BLaER1 treated with 17β-estradiol and CSF1 and Interleukin-3, amounts not matched to agents 10 nM and 100 nM (cell line): ENCODE measurements at regions not wholly inside any gene's neighbourhood (a gene's known extent, or its start where the extent isn't known, plus 50 kb on each side); places are given as distances from the start of the nearest gene placed in this dataset.

Experiments
- H3K27ac ChIP-seq, 11 experiments: shearing (Covaris generic); formaldehyde crosslinking; 2 replicates each; pipeline ENCODE4 v1.8.1; 2022
- H3K27me3 ChIP-seq, 11 experiments: shearing (Covaris generic); formaldehyde crosslinking; 2 replicates each; pipeline ENCODE4 v1.8.1; 2022
- H3K36me3 ChIP-seq, 11 experiments: shearing (Covaris generic); formaldehyde crosslinking; 2 replicates each; pipeline ENCODE4 v1.8.1; 2022
- H3K4me1 ChIP-seq, 10 experiments: shearing (Covaris generic); formaldehyde crosslinking; 2 replicates each; pipeline ENCODE4 v1.8.1; 2022
- H3K4me2 ChIP-seq, 11 experiments: shearing (Covaris generic); formaldehyde crosslinking; 2 replicates each; pipeline ENCODE4 v1.8.1; 2022
- H3K4me3 ChIP-seq, 10 experiments: shearing (Covaris generic); formaldehyde crosslinking; 2 replicates each; pipeline ENCODE4 v1.8.1; 2022
- H3K9ac ChIP-seq, 11 experiments: shearing (Covaris generic); formaldehyde crosslinking; 2 replicates each; pipeline ENCODE4 v1.8.1; 2022
- H3K9me3 ChIP-seq, 11 experiments: shearing (Covaris generic); formaldehyde crosslinking; replicated peaks in 1 of 11; 2 replicates each; pipeline ENCODE4 v1.8.1; 2022
- H4K20me1 ChIP-seq, 11 experiments: shearing (Covaris generic); formaldehyde crosslinking; 2 replicates each; pipeline ENCODE4 v1.8.1; 2022
- Cebpa-rat ChIP-seq, 11 experiments: shearing (Covaris generic); IDR thresholded peaks; 2 replicates each; pipeline ENCODE4 v1.8.1; 2022

DNA sequence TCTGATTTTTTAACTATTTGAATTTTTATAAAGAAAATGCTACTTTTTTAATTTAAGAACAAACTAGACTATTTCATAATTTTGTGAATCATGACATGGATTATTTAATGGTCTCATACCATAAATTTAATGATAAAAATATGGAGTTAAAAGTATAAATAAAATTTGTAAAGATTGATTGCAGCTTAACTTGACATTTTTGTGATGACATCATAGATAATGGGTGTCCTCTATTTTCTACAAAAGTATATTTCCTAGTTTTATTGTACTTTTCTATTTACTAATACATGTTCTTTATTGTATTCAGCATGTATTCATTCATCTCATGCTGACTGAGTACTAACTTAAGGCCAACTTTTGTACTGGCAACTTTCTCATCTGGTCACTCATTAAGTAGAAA, 1096.5 kb downstream of the NR2F1-AS1 start:
- no peak overlapping the region for H3K4me3 ChIP-seq

GRCh38 chr5:92472981-92473566, 1090.0 kb upstream of the ARRDC3 start:
- no peaks in the 10 kb centered on the region for H3K4me1 ChIP-seq
- no peak overlapping the region for H3K4me2 ChIP-seq
- H4K20me1 ChIP-seq: no peaks in the 10 kb centered on the region
- H3K36me3 ChIP-seq: no peaks in the 10 kb centered on the region
- H3K4me3 ChIP-seq: no peak overlapping the region
- no peak for TF ChIP-seq Cebpa-rat (IDR thresholded peaks at IDR 0.05)
- H3K27me3 ChIP-seq: no peaks in the 10 kb centered on the region
- H3K9ac ChIP-seq: no peak overlapping the region
- peaks cover 14 to 23% (median 17%) of the 10 kb centered on the region in 11 experiments; a peak in 20 of 22 replicates for H3K9me3 ChIP-seq
- no peak overlapping the region for H3K27ac ChIP-seq

More for the DNA sequence above, 1096.5 kb downstream of the NR2F1-AS1 start:
- TF ChIP-seq Cebpa-rat (IDR thresholded peaks at IDR 0.05): no peak
- Histone ChIP-seq H3K36me3 (no peaks in the 10 kb centered on the region), H3K9me3 (no peaks in the 10 kb centered on the region), H3K27ac (no peak overlapping the region), H3K4me2 (no peak overlapping the region), H3K4me1 (no peaks in the 10 kb centered on the region), H3K9ac (no peak overlapping the region), H3K27me3 (no peaks in the 10 kb centered on the region), H4K20me1 (no peaks in the 10 kb centered on the region)

GRCh38 chr5:92471861-92472260, 1088.7 kb upstream of the ARRDC3 start:
- H3K27me3 ChIP-seq: no peaks in the 10 kb centered on the region
- no peak overlapping the region for H3K4me2 ChIP-seq
- H3K4me3 ChIP-seq: no peak overlapping the region
- no peak for TF ChIP-seq Cebpa-rat (IDR thresholded peaks at IDR 0.05)
- no peak overlapping the region for H3K27ac ChIP-seq
- no peaks in the 10 kb centered on the region for H3K4me1 ChIP-seq
- H3K9ac ChIP-seq: no peak overlapping the region
- no peaks in the 10 kb centered on the region for H4K20me1 ChIP-seq
- peaks cover 14 to 23% (median 17%) of the 10 kb centered on the region in 11 experiments; a peak in 20 of 22 replicates for H3K9me3 ChIP-seq
- no peaks in the 10 kb centered on the region for H3K36me3 ChIP-seq

DNA sequence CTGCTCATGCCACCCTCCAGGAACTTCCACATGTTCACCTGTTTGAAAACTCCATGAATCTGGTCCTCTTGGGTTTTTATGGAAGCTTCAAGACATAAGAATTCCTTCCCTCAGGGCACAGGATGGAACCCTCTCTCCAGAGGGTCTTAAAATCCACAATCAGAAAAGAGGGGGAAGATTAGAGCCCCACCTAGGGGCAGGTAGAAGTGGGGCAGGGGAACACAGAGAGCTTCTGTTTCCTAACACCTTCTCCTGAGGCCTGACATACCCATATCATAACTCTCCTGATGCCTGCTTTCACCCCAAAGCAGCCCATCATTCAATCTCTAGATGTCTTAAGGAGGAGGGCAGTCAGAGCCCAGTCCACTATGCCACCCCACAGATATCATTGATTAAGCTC, 1087.7 kb upstream of the ARRDC3 start:
- Histone ChIP-seq H3K4me3 (no peak overlapping the region), H3K27ac (no peak overlapping the region), H3K27me3 (no peaks in the 10 kb centered on the region), H4K20me1 (no peaks in the 10 kb centered on the region), H3K4me1 (no peaks in the 10 kb centered on the region), H3K9me3 (peaks cover 14 to 23% (median 17%) of the 10 kb centered on the region in 11 experiments; a peak in 20 of 22 replicates), H3K4me2 (no peak overlapping the region), H3K9ac (no peak overlapping the region), H3K36me3 (no peaks in the 10 kb centered on the region)
- no peak for TF ChIP-seq Cebpa-rat (IDR thresholded peaks at IDR 0.05)

DNA sequence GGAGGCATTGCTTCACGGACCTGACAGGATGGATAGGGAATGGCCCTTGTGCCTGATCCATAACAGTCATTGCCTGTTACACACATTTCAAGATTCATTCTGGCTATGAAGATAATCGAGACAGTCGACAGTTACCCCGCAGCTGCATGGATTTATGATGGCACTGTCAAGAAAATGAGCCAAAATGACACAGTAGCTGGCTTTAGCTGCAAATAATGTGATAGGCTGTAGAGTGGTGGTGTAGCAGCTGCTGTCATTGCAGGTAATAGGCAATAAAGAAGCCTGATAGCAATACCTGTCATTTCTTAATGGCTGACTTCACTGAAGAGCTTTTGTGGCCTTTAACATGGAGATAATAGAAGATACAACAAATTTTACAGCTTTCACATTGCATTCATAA, 1085.2 kb upstream of the ARRDC3 start:
- H3K9me3 ChIP-seq: peaks cover 6 to 11% (median 6%) of the 10 kb centered on the region in 11 experiments; a peak in 20 of 22 replicates
- H3K4me1 ChIP-seq: no peaks in the 10 kb centered on the region
- TF ChIP-seq Cebpa-rat (IDR thresholded peaks at IDR 0.05): no peak
- no peak overlapping the region for H3K4me2 ChIP-seq
- no peak overlapping the region for H3K4me3 ChIP-seq
- no peak overlapping the region for H3K27ac ChIP-seq
- H3K27me3 ChIP-seq: no peaks in the 10 kb centered on the region
- H4K20me1 ChIP-seq: no peaks in the 10 kb centered on the region
- H3K36me3 ChIP-seq: no peaks in the 10 kb centered on the region
- no peak overlapping the region for H3K9ac ChIP-seq

GRCh38 chr5:92467695-92468094, 1084.6 kb upstream of the ARRDC3 start:
- Histone ChIP-seq H3K4me2 (no peak overlapping the region), H3K4me3 (no peak overlapping the region), H3K36me3 (no peaks in the 10 kb centered on the region), H4K20me1 (no peaks in the 10 kb centered on the region), H3K4me1 (no peaks in the 10 kb centered on the region), H3K9ac (no peak overlapping the region), H3K9me3 (peaks cover 0 to 5% (median under 1%) of the 10 kb centered on the region in 11 experiments; a peak in 12 of 22 replicates), H3K27ac (no peak overlapping the region), H3K27me3 (no peaks in the 10 kb centered on the region)
- TF ChIP-seq Cebpa-rat (IDR thresholded peaks at IDR 0.05): no peak

DNA sequence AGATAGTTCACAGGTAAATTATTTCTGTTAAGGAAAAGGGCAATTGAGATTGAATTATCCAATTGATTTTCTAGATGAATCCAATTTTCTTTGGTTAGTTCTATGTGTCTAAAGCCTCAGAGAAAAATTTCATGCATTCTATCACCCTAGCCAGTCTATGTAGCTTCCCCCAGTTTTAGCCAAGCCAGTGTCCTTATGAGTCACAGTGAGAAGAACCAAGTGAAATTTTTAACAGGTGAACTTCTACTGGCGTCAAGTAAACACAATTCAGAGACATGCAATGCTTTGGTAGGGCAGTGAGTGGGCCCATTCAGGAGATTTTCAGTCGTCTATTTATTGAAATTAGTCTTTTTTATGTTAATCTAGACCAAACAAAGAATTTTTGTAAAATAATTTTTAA, 1077.4 kb upstream of the ARRDC3 start:
- no peak for TF ChIP-seq Cebpa-rat (IDR thresholded peaks at IDR 0.05)
- Histone ChIP-seq H3K9me3 (no peaks in the 10 kb centered on the region), H4K20me1 (no peaks in the 10 kb centered on the region), H3K27ac (no peak overlapping the region), H3K4me1 (peaks cover 0 to 4% (median under 1%) of the 10 kb centered on the region in 10 experiments; a peak in 8 of 20 replicates), H3K9ac (no peak overlapping the region), H3K4me2 (no peak overlapping the region), H3K27me3 (peaks cover 0 to 9% (median 0%) of the 10 kb centered on the region in 11 experiments; a peak in 1 of 22 replicates), H3K36me3 (no peaks in the 10 kb centered on the region), H3K4me3 (no peak overlapping the region)

- no peak for TF ChIP-seq Cebpa-rat (IDR thresholded peaks at IDR 0.05)
- Histone ChIP-seq H3K9ac (no peak overlapping the region), H3K4me1 (peaks cover 3 to 12% (median 8%) of the 10 kb centered on the region in 10 experiments; a peak in 18 of 20 replicates), H3K36me3 (no peaks in the 10 kb centered on the region), H3K27ac (no peak overlapping the region), H3K9me3 (no peaks in the 10 kb centered on the region), H3K4me3 (no peak overlapping the region), H3K4me2 (no peak overlapping the region), H3K27me3 (peaks cover 0 to 9% (median 0%) of the 10 kb centered on the region in 11 experiments; a peak in 1 of 22 replicates), H4K20me1 (no peaks in the 10 kb centered on the region)
Observed at GRCh38 chr5:92459654-92460053, 1076.5 kb upstream of the ARRDC3 start.

DNA sequence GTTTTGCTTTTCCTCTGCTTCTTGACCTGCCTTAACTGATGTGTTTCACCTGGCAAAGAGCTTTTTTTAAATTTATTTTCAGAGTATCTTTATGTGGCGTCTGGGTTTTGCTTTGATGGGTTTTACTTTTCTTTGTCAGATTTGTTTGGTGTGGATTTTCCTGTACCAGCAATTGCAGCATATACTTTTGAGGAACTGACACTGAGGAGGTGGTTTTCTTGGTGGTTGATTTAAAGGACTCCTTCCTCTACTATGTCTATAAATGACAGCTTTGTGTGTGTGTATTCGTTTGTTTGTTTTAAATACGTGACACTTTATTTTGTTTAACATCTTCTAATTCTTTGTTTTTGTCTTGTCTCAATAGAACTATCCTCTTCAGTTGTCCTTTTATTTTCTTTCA, 1071.9 kb upstream of the ARRDC3 start:
- Histone ChIP-seq H3K27me3 (peaks cover 0 to 9% (median 0%) of the 10 kb centered on the region in 11 experiments; a peak in 1 of 22 replicates), H3K4me3 (no peak overlapping the region), H3K9ac (no peak overlapping the region; a peak in 1 of 22 replicates), H3K9me3 (no peaks in the 10 kb centered on the region), H3K4me1 (peaks cover 3 to 14% (median 8%) of the 10 kb centered on the region in 10 experiments; a peak in 18 of 20 replicates), H4K20me1 (no peaks in the 10 kb centered on the region), H3K27ac (no peak overlapping the region), H3K4me2 (peak overlapping the region; percentile 34 to 67 (median 40); a peak in 17 of 22 replicates), H3K36me3 (no peaks in the 10 kb centered on the region)
- TF ChIP-seq Cebpa-rat (IDR thresholded peaks at IDR 0.05): no peak

GRCh38 chr5:92444888-92445287, 1061.8 kb upstream of the ARRDC3 start:
- no peak overlapping the region for H3K9ac ChIP-seq
- peak overlapping the region in 5 of 11 experiments; percentile 12 to 56 (median 38); a peak in 6 of 22 replicates for H3K4me2 ChIP-seq
- H3K4me1 ChIP-seq: peaks cover 0 to 8% (median 4%) of the 10 kb centered on the region in 10 experiments; a peak in 7 of 20 replicates
- peaks cover 0 to 14% (median 0%) of the 10 kb centered on the region in 11 experiments; a peak in 4 of 22 replicates for H3K9me3 ChIP-seq
- no peaks in the 10 kb centered on the region for H3K36me3 ChIP-seq
- no peak overlapping the region for H3K27ac ChIP-seq
- no peaks in the 10 kb centered on the region for H3K27me3 ChIP-seq
- TF ChIP-seq Cebpa-rat (IDR thresholded peaks at IDR 0.05): no peak
- H3K4me3 ChIP-seq: no peak overlapping the region
- no peaks in the 10 kb centered on the region for H4K20me1 ChIP-seq
